Loucy (cell line): ENCODE measurements at regions not wholly inside any gene's neighbourhood (a gene's known extent, or its start where the extent isn't known, plus 50 kb on each side); places are given as distances from the start of the nearest gene placed in this dataset.

Source experiments
- H2AFZ ChIP-seq: fragments of 200-600 bp; sonication (generic); 2 replicates; pipeline ENCODE4 v1.6.0; 2016; ENCODE audit warnings: antibody characterized with exemption, mild to moderate bottlenecking, low read length, moderate library complexity
- H3F3A ChIP-seq: fragments of 200-600 bp; 2 replicates; pipeline ENCODE4 v1.6.0; 2016; ENCODE audit warnings: antibody characterized with exemption, low read depth, mild to moderate bottlenecking
- H3K27me3 ChIP-seq: fragments of 200-600 bp; sonication (generic); 2 replicates; pipeline ENCODE4 v1.6.1; 2014; ENCODE audit warnings: low read length, mild to moderate bottlenecking; ENCODE audit not compliant: insufficient read depth, poor library complexity, severe bottlenecking
- H3K36me3 ChIP-seq: fragments of 200-600 bp; sonication (generic); 2 replicates; pipeline ENCODE4 v1.6.1; 2016; ENCODE audit warnings: low read length; ENCODE audit not compliant: insufficient read depth
- H3K4me1 ChIP-seq: fragments of 200-600 bp; sonication (generic); 2 replicates; pipeline ENCODE4 v1.5.1; 2014; ENCODE audit warnings: low read length, mild to moderate bottlenecking; ENCODE audit not compliant: insufficient read depth, poor library complexity, severe bottlenecking
- H3K4me2 ChIP-seq: fragments of 200-600 bp; sonication (generic); 2 replicates; pipeline ENCODE4 v1.6.0; 2014; ENCODE audit warnings: antibody characterized with exemption, low read length, low read depth, mild to moderate bottlenecking; ENCODE audit not compliant: poor library complexity, severe bottlenecking
- H3K4me3 ChIP-seq: fragments of 200-600 bp; sonication (generic); 2 replicates; pipeline ENCODE4 v1.5.1; 2014; ENCODE audit warnings: low read length, mild to moderate bottlenecking, mixed read lengths; ENCODE audit not compliant: poor library complexity, severe bottlenecking
- H3K79me2 ChIP-seq: fragments of 200-600 bp; sonication (generic); 2 replicates; pipeline ENCODE4 v1.6.1; 2014; ENCODE audit warnings: low read length; ENCODE audit not compliant: insufficient read depth
- H3K9ac ChIP-seq: fragments of 200-600 bp; sonication (generic); 2 replicates; pipeline ENCODE4 v1.6.0; 2014; ENCODE audit warnings: mild to moderate bottlenecking, low read depth, low read length, moderate library complexity; ENCODE audit not compliant: poor library complexity, severe bottlenecking
- H3K9me2 ChIP-seq: fragments of 200-600 bp; sonication (generic); replicated peaks from 2 replicates; pipeline ENCODE4 v1.6.1; 2016; ENCODE audit warnings: low read depth, low read length, mixed read lengths
- H3K9me3 ChIP-seq: fragments of 200-600 bp; sonication (generic); 2 replicates; pipeline ENCODE4 v1.6.1; 2014; ENCODE audit warnings: mild to moderate bottlenecking, antibody characterized with exemption, low read length, low read depth; ENCODE audit not compliant: insufficient read depth
- H4K20me1 ChIP-seq: fragments of 200-600 bp; sonication (generic); 2 replicates; pipeline ENCODE4 v1.6.0; 2014; ENCODE audit warnings: antibody characterized with exemption, low read length, mild to moderate bottlenecking; ENCODE audit not compliant: insufficient read depth, poor library complexity, severe bottlenecking
- EZH2phosphoT487 ChIP-seq: fragments of 200-600 bp; IDR thresholded peaks from 2 replicates; pipeline ENCODE4 v1.6.1; 2018; ENCODE audit warnings: antibody characterized with exemption, mild to moderate bottlenecking, moderate library complexity, borderline replicate concordance
- TF ChIP-seq, protein P1 (sequence below): fragments of 200-600 bp; sonication (generic); conservative IDR thresholded peaks from 2 replicates; pipeline ENCODE4 v1.5.1; 2014; ENCODE audit warnings: mild to moderate bottlenecking, antibody characterized with exemption, low read length

GRCh38 chr13:103287659-103288058 is 221.4 kb upstream of the SLC10A2 start:
- no peaks in the 10 kb centered on the region for H4K20me1 ChIP-seq
- no peak overlapping the region for H3K9ac ChIP-seq
- no peaks in the 10 kb centered on the region for H3K79me2 ChIP-seq
- H3K27me3 ChIP-seq: no peaks in the 10 kb centered on the region
- H3F3A ChIP-seq: no peaks in the 10 kb centered on the region
- no peak overlapping the region for H2AFZ ChIP-seq
- no peaks in the 10 kb centered on the region for H3K9me3 ChIP-seq
- no peak overlapping the region for H3K4me3 ChIP-seq
- no peaks in the 10 kb centered on the region for H3K36me3 ChIP-seq
- no peak overlapping the region for H3K4me2 ChIP-seq
- H3K4me1 ChIP-seq: no peaks in the 10 kb centered on the region
- TF ChIP-seq, protein P1, sequence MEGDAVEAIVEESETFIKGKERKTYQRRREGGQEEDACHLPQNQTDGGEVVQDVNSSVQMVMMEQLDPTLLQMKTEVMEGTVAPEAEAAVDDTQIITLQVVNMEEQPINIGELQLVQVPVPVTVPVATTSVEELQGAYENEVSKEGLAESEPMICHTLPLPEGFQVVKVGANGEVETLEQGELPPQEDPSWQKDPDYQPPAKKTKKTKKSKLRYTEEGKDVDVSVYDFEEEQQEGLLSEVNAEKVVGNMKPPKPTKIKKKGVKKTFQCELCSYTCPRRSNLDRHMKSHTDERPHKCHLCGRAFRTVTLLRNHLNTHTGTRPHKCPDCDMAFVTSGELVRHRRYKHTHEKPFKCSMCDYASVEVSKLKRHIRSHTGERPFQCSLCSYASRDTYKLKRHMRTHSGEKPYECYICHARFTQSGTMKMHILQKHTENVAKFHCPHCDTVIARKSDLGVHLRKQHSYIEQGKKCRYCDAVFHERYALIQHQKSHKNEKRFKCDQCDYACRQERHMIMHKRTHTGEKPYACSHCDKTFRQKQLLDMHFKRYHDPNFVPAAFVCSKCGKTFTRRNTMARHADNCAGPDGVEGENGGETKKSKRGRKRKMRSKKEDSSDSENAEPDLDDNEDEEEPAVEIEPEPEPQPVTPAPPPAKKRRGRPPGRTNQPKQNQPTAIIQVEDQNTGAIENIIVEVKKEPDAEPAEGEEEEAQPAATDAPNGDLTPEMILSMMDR: no peak
- TF ChIP-seq EZH2phosphoT487: no peak
- H3K9me2 ChIP-seq: no peaks in the 10 kb centered on the region

DNA sequence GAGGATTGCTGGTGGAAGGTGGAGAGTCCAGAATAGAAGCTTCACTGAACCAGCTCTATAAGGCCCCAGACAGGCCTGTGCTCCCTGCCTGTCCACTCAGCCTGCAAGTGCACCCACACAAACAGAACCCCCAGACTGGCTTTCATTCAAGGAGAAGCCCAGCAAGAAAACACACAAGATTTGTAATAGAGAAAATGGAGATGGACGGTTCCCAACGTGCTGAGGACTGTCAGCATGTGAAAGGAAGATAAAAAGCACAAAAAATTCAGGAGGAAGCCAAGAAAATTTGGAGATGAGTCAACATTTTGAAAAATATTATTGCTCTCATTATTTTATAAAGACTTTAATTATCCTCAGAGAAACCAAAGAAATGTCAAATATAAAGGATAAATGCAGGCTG is 218.2 kb upstream of the SLC10A2 start:
- Histone ChIP-seq H4K20me1 (no peaks in the 10 kb centered on the region), H3F3A (no peaks in the 10 kb centered on the region), H3K9me3 (no peaks in the 10 kb centered on the region), H3K4me2 (no peak overlapping the region), H3K9me2 (no peaks in the 10 kb centered on the region), H3K36me3 (no peaks in the 10 kb centered on the region), H3K27me3 (no peaks in the 10 kb centered on the region), H2AFZ (no peak overlapping the region), H3K9ac (no peak overlapping the region), H3K4me3 (no peak overlapping the region), H3K79me2 (no peaks in the 10 kb centered on the region), H3K4me1 (no peaks in the 10 kb centered on the region)
- no peak for TF ChIP-seq EZH2phosphoT487
- TF ChIP-seq, protein P1: no peak

- Histone ChIP-seq H3K4me2 (no peak overlapping the region), H3F3A (no peaks in the 10 kb centered on the region), H3K9me2 (no peaks in the 10 kb centered on the region), H3K9ac (no peak overlapping the region), H3K9me3 (no peaks in the 10 kb centered on the region; the same call in 1 of the 2 replicates), H3K4me3 (no peak overlapping the region), H3K27me3 (no peaks in the 10 kb centered on the region), H4K20me1 (no peaks in the 10 kb centered on the region), H2AFZ (no peak overlapping the region), H3K4me1 (no peaks in the 10 kb centered on the region), H3K79me2 (no peaks in the 10 kb centered on the region), H3K36me3 (no peaks in the 10 kb centered on the region)
- no peak for TF ChIP-seq EZH2phosphoT487
- TF ChIP-seq, protein P1: no peak
These were observed 217.2 kb upstream of the SLC10A2 start for GRCh38 chr13:103283451-103283820.
